ENCODE measurements at regions not wholly inside any gene's neighbourhood (a gene's known extent, or its start where the extent isn't known, plus 50 kb on each side); places are given as distances from the start of the nearest gene placed in this dataset.

DNA sequence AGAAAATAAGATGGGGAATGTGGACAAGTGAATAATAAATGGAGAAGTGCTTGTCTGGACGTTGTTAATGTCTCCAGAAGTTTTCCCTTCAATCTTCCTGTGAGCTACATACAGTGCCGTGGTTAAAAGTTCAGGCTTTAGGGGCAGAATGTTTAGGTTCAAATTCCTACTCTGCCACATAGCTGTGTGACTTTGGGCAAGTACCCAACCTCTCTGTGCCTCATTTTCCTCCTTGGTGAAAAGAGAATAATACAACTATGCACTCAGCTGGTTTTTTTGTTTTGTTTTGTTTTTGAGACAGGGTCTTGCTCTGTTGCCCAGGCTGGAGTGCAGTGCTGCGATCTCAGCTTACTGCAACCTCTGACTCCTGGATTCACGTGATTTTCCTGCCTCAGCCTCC lies 143.5 kb downstream of the CHIC2 start:
- Histone ChIP-seq H3K36me3 (replicated peaks; ENCODE audit: insufficient read depth, low read length) (no peaks in the 10 kb centered on the region), H4K20me1 (ENCODE audit: insufficient read depth, low read length) (no peaks in the 10 kb centered on the region), H3K79me2 (ENCODE audit: low read length) (no peaks in the 10 kb centered on the region), H3K9me3 (replicated peaks; ENCODE audit: insufficient read depth, low read length) (no peaks in the 10 kb centered on the region), H2AFZ (ENCODE audit: low read length) (no peak overlapping the region), H3K9me2 (replicated peaks; ENCODE audit: insufficient read depth, low read length) (no peaks in the 10 kb centered on the region), H3K4me1 (ENCODE audit: low read length) (no peaks in the 10 kb centered on the region), H3F3A (ENCODE audit: insufficient read depth, low read length) (no peaks in the 10 kb centered on the region), H3K27me3 (replicated peaks; ENCODE audit: insufficient read depth, low read length) (no peaks in the 10 kb centered on the region), H3K4me2 (ENCODE audit: low read depth, low read length) (no peak overlapping the region), H3K27ac (ENCODE audit: low read length) (no peak overlapping the region), H3K4me3 (ENCODE audit: low read length) (no peak overlapping the region), H3K9ac (ENCODE audit: low read length) (no peak overlapping the region)
- TF ChIP-seq, protein P1, sequence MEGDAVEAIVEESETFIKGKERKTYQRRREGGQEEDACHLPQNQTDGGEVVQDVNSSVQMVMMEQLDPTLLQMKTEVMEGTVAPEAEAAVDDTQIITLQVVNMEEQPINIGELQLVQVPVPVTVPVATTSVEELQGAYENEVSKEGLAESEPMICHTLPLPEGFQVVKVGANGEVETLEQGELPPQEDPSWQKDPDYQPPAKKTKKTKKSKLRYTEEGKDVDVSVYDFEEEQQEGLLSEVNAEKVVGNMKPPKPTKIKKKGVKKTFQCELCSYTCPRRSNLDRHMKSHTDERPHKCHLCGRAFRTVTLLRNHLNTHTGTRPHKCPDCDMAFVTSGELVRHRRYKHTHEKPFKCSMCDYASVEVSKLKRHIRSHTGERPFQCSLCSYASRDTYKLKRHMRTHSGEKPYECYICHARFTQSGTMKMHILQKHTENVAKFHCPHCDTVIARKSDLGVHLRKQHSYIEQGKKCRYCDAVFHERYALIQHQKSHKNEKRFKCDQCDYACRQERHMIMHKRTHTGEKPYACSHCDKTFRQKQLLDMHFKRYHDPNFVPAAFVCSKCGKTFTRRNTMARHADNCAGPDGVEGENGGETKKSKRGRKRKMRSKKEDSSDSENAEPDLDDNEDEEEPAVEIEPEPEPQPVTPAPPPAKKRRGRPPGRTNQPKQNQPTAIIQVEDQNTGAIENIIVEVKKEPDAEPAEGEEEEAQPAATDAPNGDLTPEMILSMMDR (IDR thresholded peaks at IDR 0.05; ENCODE audit: low read length), result no peak
- TF ChIP-seq EZH2phosphoT487 (IDR thresholded peaks at IDR 0.05; ENCODE audit: low read length), result no peak
- no peak for TF ChIP-seq EZH2 (optimal IDR thresholded peaks at IDR 0.05; ENCODE audit: low read depth, low read length)
- DNase-seq, result no peak

DNA sequence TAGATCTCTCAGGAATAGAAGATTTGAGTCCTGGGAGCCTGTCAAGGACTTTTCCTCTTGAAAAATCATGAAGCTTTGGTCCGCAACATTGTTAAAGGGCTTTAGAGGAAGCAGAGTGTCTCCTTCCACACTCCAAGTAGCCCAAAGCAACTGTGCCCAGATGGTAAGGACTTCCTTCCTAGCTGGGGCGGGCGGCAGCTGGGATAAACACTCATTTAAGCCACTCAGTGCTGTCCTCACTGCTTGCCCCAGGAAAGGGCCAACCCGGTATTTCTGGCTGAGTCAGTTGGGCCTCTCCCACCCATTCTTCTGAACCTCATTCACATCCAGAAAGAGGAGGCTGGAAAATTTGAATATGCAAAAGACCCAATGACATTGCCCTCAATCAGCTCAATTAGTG lies 144.3 kb downstream of the CHIC2 start:
- Histone ChIP-seq H3K27ac (ENCODE audit: low read length) (no peak overlapping the region), H3K9me2 (replicated peaks; ENCODE audit: insufficient read depth, low read length) (no peaks in the 10 kb centered on the region), H3K36me3 (replicated peaks; ENCODE audit: insufficient read depth, low read length) (no peaks in the 10 kb centered on the region), H3F3A (ENCODE audit: insufficient read depth, low read length) (no peaks in the 10 kb centered on the region), H3K9me3 (replicated peaks; ENCODE audit: insufficient read depth, low read length) (no peaks in the 10 kb centered on the region), H3K79me2 (ENCODE audit: low read length) (no peaks in the 10 kb centered on the region), H2AFZ (ENCODE audit: low read length) (no peak overlapping the region), H3K4me2 (ENCODE audit: low read depth, low read length) (no peak overlapping the region), H4K20me1 (ENCODE audit: insufficient read depth, low read length) (no peaks in the 10 kb centered on the region), H3K27me3 (replicated peaks; ENCODE audit: insufficient read depth, low read length) (no peaks in the 10 kb centered on the region), H3K4me1 (ENCODE audit: low read length) (no peaks in the 10 kb centered on the region), H3K9ac (ENCODE audit: low read length) (no peak overlapping the region), H3K4me3 (ENCODE audit: low read length) (no peak overlapping the region)
- DNase-seq, result no peak
- TF ChIP-seq EZH2phosphoT487 (IDR thresholded peaks at IDR 0.05; ENCODE audit: low read length), result no peak
- TF ChIP-seq EZH2 (optimal IDR thresholded peaks at IDR 0.05; ENCODE audit: low read depth, low read length), result no peak
- TF ChIP-seq, protein P1 (IDR thresholded peaks at IDR 0.05; ENCODE audit: low read length), result no peak

DNA sequence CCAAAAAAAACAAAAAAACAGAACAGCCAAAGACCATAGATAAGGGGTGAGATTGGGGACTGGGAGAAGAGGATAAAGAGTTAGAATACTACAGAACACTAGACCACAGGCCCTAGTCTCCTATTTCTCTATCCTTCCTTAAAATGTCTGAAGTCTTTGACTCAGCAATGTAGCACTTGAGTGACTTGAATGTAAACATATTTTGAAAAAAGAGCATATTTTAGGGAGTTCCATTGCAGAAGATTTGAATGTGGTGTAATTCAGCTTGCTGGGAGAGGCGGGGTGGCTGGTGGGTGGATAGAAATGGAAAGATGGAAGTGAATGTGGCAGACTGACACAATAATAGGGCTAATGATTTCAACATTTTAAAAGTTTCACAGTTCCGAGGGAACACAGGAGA lies 144.9 kb downstream of the CHIC2 start:
- Histone ChIP-seq H3K4me2 (ENCODE audit: low read depth, low read length) (no peak overlapping the region), H3K36me3 (replicated peaks; ENCODE audit: insufficient read depth, low read length) (no peaks in the 10 kb centered on the region), H3K9me3 (replicated peaks; ENCODE audit: insufficient read depth, low read length) (no peaks in the 10 kb centered on the region), H3K27me3 (replicated peaks; ENCODE audit: insufficient read depth, low read length) (no peaks in the 10 kb centered on the region), H4K20me1 (ENCODE audit: insufficient read depth, low read length) (no peaks in the 10 kb centered on the region), H3K9ac (ENCODE audit: low read length) (no peak overlapping the region), H3K4me1 (ENCODE audit: low read length) (no peaks in the 10 kb centered on the region), H3K4me3 (ENCODE audit: low read length) (no peak overlapping the region), H3K9me2 (replicated peaks; ENCODE audit: insufficient read depth, low read length) (no peaks in the 10 kb centered on the region), H3K79me2 (ENCODE audit: low read length) (no peaks in the 10 kb centered on the region), H3K27ac (ENCODE audit: low read length) (no peak overlapping the region), H2AFZ (ENCODE audit: low read length) (no peak overlapping the region), H3F3A (ENCODE audit: insufficient read depth, low read length) (no peaks in the 10 kb centered on the region)
- TF ChIP-seq, protein P1 (IDR thresholded peaks at IDR 0.05; ENCODE audit: low read length), result no peak
- TF ChIP-seq EZH2phosphoT487 (IDR thresholded peaks at IDR 0.05; ENCODE audit: low read length), result no peak
- no peak for TF ChIP-seq EZH2 (optimal IDR thresholded peaks at IDR 0.05; ENCODE audit: low read depth, low read length)
- no peak for DNase-seq
